Lung (tissue), 11 donors: ENCODE measurements at regions not wholly inside any gene's neighbourhood (a gene's known extent, or its start where the extent isn't known, plus 50 kb on each side); places are given as distances from the start of the nearest gene placed in this dataset.
"Not testable (repeated sequence)": the region's sequence is repeated elsewhere in the genome, so short reads cannot be mapped to it uniquely, and the experiment has no call there.

Source experiments
- ATAC-seq: fragments of 200-7000 bp; cut with Tn5 transposase; one replicate; pipeline ENCODE4 v1.9.1; 2020; ENCODE audit warnings: moderate number of reproducible peaks; ENCODE audit not compliant: insufficient read depth, low FRiP score
- DNase-seq, 3 donors: peaks; one replicate each; pipeline ENCODE4 v3.0.0-alpha.2; 2013 to 2017
- H3K27ac ChIP-seq, 2 donors: one replicate each; pipeline ENCODE4 v1.5.1; 2013; ENCODE audit warnings: mild to moderate bottlenecking in 2 of 2, moderate library complexity in 2 of 2, control low read depth in 1 of 2, inconsistent platforms in 1 of 2, low read depth in 1 of 2, low read length in 1 of 2
- H3K27me3 ChIP-seq, 3 donors: one replicate each; pipeline ENCODE4 v1.5.1; 2013; ENCODE audit warnings: low read length in 2 of 3; ENCODE audit not compliant: control insufficient read depth in 3 of 3, insufficient read depth in 3 of 3
- H3K36me3 ChIP-seq, 4 donors: one replicate each; pipeline ENCODE4 v1.5.1; 2013; ENCODE audit warnings: low read length in 4 of 4, mild to moderate bottlenecking in 1 of 4, moderate library complexity in 1 of 4; ENCODE audit not compliant: control insufficient read depth in 4 of 4, insufficient read depth in 4 of 4
- H3K4me1 ChIP-seq, 5 donors: one replicate each; pipeline ENCODE4 v1.5.1; 2013; ENCODE audit warnings: low read length in 5 of 5, mild to moderate bottlenecking in 2 of 5, moderate library complexity in 1 of 5; ENCODE audit not compliant: control insufficient read depth in 5 of 5, insufficient read depth in 5 of 5
- H3K4me3 ChIP-seq: one replicate; pipeline ENCODE4 v1.5.1; 2013; ENCODE audit warnings: mild to moderate bottlenecking, control low read depth, moderate library complexity
- H3K9ac ChIP-seq, 2 donors: one replicate each; pipeline ENCODE4 v1.5.1; 2013; ENCODE audit warnings: low read length in 2 of 2, control low read depth in 1 of 2; ENCODE audit not compliant: insufficient read depth in 1 of 2
- H3K9me3 ChIP-seq, 4 donors: one replicate each; pipeline ENCODE4 v1.5.1; 2013; ENCODE audit warnings: low read length in 3 of 4, mild to moderate bottlenecking in 1 of 4, moderate library complexity in 1 of 4; ENCODE audit not compliant: control insufficient read depth in 4 of 4, insufficient read depth in 3 of 4
- WGBS, 2 donors: extraction: QIAGEN DNeasy Blood & Tissue Kit; methylation state at CpG; one replicate each; pipeline ENCODE4 v1.1.7; 2013; 5-methylcytosine and 5-hydroxymethylcytosine counted together
- TF ChIP-seq, protein P1 (sequence below): IDR thresholded peaks from 2 replicates; pipeline ENCODE4 v1.5.1; 2012; ENCODE audit warnings: mild to moderate bottlenecking; ENCODE audit errors: control extremely low read depth, extremely low read depth
- donor health status: control.
- donor health status: control.
- donor health status: Bipolar disorder and iron deficiency.
- donor health status: healthy.
- donor health status: DM: yes; HTN: yes; CAD: no.

GRCh38 chr6:139446138-139446715 lies 71.8 kb upstream of the CITED2 start:
- TF ChIP-seq, protein P1, sequence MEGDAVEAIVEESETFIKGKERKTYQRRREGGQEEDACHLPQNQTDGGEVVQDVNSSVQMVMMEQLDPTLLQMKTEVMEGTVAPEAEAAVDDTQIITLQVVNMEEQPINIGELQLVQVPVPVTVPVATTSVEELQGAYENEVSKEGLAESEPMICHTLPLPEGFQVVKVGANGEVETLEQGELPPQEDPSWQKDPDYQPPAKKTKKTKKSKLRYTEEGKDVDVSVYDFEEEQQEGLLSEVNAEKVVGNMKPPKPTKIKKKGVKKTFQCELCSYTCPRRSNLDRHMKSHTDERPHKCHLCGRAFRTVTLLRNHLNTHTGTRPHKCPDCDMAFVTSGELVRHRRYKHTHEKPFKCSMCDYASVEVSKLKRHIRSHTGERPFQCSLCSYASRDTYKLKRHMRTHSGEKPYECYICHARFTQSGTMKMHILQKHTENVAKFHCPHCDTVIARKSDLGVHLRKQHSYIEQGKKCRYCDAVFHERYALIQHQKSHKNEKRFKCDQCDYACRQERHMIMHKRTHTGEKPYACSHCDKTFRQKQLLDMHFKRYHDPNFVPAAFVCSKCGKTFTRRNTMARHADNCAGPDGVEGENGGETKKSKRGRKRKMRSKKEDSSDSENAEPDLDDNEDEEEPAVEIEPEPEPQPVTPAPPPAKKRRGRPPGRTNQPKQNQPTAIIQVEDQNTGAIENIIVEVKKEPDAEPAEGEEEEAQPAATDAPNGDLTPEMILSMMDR, result no peak
- H3K4me1 ChIP-seq, result peaks cover 0 to 2% (median 0%) of the 10 kb centered on the region in 5 donors
- H3K36me3 ChIP-seq, result no peaks in the 10 kb centered on the region
- 90 to 92% methylated on average over 5 of the region's 5 CpGs for WGBS, 2 donors
- H3K27ac ChIP-seq, result peak overlapping the region in 1 of 2 donors; percentile 31
- no peaks in the 10 kb centered on the region for H3K9me3 ChIP-seq
- H3K9ac ChIP-seq, result no peak overlapping the region
- DNase-seq (no peak), ATAC-seq (no peak)
- H3K4me3 ChIP-seq, result no peak overlapping the region
- H3K27me3 ChIP-seq, result no peaks in the 10 kb centered on the region

DNA sequence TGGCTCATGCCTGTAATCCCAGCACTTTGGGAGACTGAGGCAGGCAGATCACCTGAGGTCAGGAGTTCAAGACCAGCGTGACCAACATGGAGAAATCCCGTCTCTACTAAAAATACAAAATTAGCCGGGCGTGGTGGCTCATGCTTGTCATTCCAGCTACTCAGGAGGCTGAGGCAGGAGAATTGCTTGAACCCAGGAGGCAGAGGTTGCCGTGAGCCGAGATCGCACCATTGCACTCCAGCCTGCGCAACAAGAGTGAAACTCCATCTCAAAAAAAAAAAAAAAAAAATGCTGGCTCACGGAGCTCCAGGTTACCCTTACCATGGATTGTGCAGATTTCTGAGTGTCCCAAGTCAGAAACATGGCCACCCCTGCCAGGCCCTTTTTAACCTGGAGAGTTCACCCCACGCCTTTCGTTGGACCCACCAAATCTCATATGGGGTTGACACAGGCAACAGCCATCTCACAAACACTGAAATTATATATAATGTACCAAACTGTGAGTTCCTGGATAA lies 69.9 kb upstream of the CITED2 start:
- H3K4me3 ChIP-seq, ATAC-seq, H3K9ac ChIP-seq, H3K27me3 ChIP-seq, H3K27ac ChIP-seq, H3K4me1 ChIP-seq, H3K9me3 ChIP-seq, DNase-seq, H3K36me3 ChIP-seq: not testable (repeated sequence)
- 96 to 97% methylated on average over 11 of the region's 11 CpGs for WGBS, 2 donors

GRCh38 chr6:139443231-139444112 lies 69.0 kb upstream of the CITED2 start:
- H3K9ac ChIP-seq, result no peak overlapping the region
- DNase-seq (no peak), ATAC-seq (no peak)
- H3K27me3 ChIP-seq, result no peaks in the 10 kb centered on the region
- peaks cover 0 to 2% (median 0%) of the 10 kb centered on the region in 5 donors for H3K4me1 ChIP-seq
- H3K4me3 ChIP-seq, result no peak overlapping the region
- H3K27ac ChIP-seq, result no peak overlapping the region
- WGBS, 2 donors, result 65 to 71% methylated on average over 15 of the region's 15 CpGs
- H3K9me3 ChIP-seq, result no peaks in the 10 kb centered on the region
- no peaks in the 10 kb centered on the region for H3K36me3 ChIP-seq
- TF ChIP-seq, protein P1, result no peak

GRCh38 chr6:139442188-139442671 lies 67.8 kb upstream of the CITED2 start:
- DNase-seq (no peak), ATAC-seq (no peak)
- Histone ChIP-seq H3K4me1 (no peaks in the 10 kb centered on the region), H3K27ac (no peak overlapping the region), H3K9me3 (peaks cover 0 to 2% (median 0%) of the 10 kb centered on the region in 4 donors), H3K4me3 (no peak overlapping the region), H3K27me3 (no peaks in the 10 kb centered on the region), H3K9ac (no peak overlapping the region), H3K36me3 (no peaks in the 10 kb centered on the region)
- WGBS, 2 donors, result 31 to 42% methylated on average over 4 of the region's 4 CpGs
- TF ChIP-seq, protein P1, result no peak
